ENCODE measurements at regions not wholly inside any gene's neighbourhood (a gene's known extent, or its start where the extent isn't known, plus 50 kb on each side); places are given as distances from the start of the nearest gene placed in this dataset.

- Histone ChIP-seq H3K4me1 (ENCODE audit: control insufficient read depth in 5 of 5, insufficient read depth in 5 of 5, low read length in 5 of 5) (peaks cover 0 to 4% (median 0%) of the 10 kb centered on the region in 5 donors), H3K9me3 (ENCODE audit: control insufficient read depth in 4 of 4, insufficient read depth in 3 of 4, low read length in 3 of 4) (peaks cover 0 to 17% (median 4%) of the 10 kb centered on the region in 4 donors), H3K27me3 (ENCODE audit: control insufficient read depth in 3 of 3, insufficient read depth in 3 of 3, low read length in 2 of 3) (no peaks in the 10 kb centered on the region), H3K9ac (ENCODE audit: insufficient read depth in 1 of 2, low read length in 2 of 2) (no peak overlapping the region), H3K4me3 (no peak overlapping the region), H3K27ac (ENCODE audit: low read depth in 1 of 2, low read length in 1 of 2) (no peak overlapping the region), H3K36me3 (ENCODE audit: control insufficient read depth in 4 of 4, insufficient read depth in 4 of 4, low read length in 4 of 4) (no peaks in the 10 kb centered on the region)
- TF ChIP-seq CTCF (IDR thresholded peaks at IDR 0.05; ENCODE audit: control extremely low read depth, extremely low read depth): no peak
- WGBS, 2 donors: 95 to 96% methylated on average over 15 of the region's 15 CpGs
- DNase-seq: no peak
- ATAC-seq (ENCODE audit: insufficient read depth, low FRiP score): no peak
Observed at GRCh38 chr21:30935121-30935888, 53.9 kb upstream of the KRTAP11-1 start.

- ATAC-seq (ENCODE audit: insufficient read depth, low FRiP score) (no peak), DNase-seq (no peak)
- no peak overlapping the region for H3K9ac ChIP-seq (ENCODE audit: insufficient read depth in 1 of 2, low read length in 2 of 2)
- H3K36me3 ChIP-seq (ENCODE audit: control insufficient read depth in 4 of 4, insufficient read depth in 4 of 4, low read length in 4 of 4): no peaks in the 10 kb centered on the region
- peaks cover 0 to 17% (median 4%) of the 10 kb centered on the region in 4 donors for H3K9me3 ChIP-seq (ENCODE audit: control insufficient read depth in 4 of 4, insufficient read depth in 3 of 4, low read length in 3 of 4)
- no peaks in the 10 kb centered on the region for H3K27me3 ChIP-seq (ENCODE audit: control insufficient read depth in 3 of 3, insufficient read depth in 3 of 3, low read length in 2 of 3)
- no peak for TF ChIP-seq CTCF (IDR thresholded peaks at IDR 0.05; ENCODE audit: control extremely low read depth, extremely low read depth)
- H3K27ac ChIP-seq (ENCODE audit: low read depth in 1 of 2, low read length in 1 of 2): no peak overlapping the region
- 92 to 94% methylated on average over 3 of the region's 3 CpGs for WGBS, 2 donors
- H3K4me3 ChIP-seq: no peak overlapping the region
- H3K4me1 ChIP-seq (ENCODE audit: control insufficient read depth in 5 of 5, insufficient read depth in 5 of 5, low read length in 5 of 5): no peaks in the 10 kb centered on the region
Observed at GRCh38 chr21:30932686-30933085, 51.3 kb upstream of the KRTAP11-1 start.
